ENCODE measurements at regions not wholly inside any gene's neighbourhood (a gene's known extent, or its start where the extent isn't known, plus 50 kb on each side); places are given as distances from the start of the nearest gene placed in this dataset.
A peak's percentile ranks its signal among the peaks of the same experiment; 100 is the strongest.

- ATAC-seq (ENCODE audit: low FRiP score) (no peak), DNase-seq (ENCODE audit: low spot score) (no peak)
- no peak for TF ChIP-seq CTCF (IDR thresholded peaks at IDR 0.05)
Observed at GRCh38 chr1:110785612-110786011, 87.3 kb upstream of the CD53 start.

GRCh38 chr1:110785055-110785454 is 87.9 kb upstream of the CD53 start:
- DNase-seq (ENCODE audit: low spot score), result no peak
- TF ChIP-seq CTCF (IDR thresholded peaks at IDR 0.05), result no peak
- no peak for ATAC-seq (ENCODE audit: low FRiP score)

- ATAC-seq (ENCODE audit: low FRiP score) (no peak), DNase-seq (ENCODE audit: low spot score) (no peak)
- TF ChIP-seq CTCF (IDR thresholded peaks at IDR 0.05), result peak in 2 of 3 donors; percentile 16 to 43
Observed at GRCh38 chr1:110783292-110783918, 89.5 kb upstream of the CD53 start.

- no peak for ATAC-seq (ENCODE audit: low FRiP score)
- DNase-seq (ENCODE audit: low spot score), result no peak
- TF ChIP-seq CTCF (IDR thresholded peaks at IDR 0.05), result no peak
Observed at GRCh38 chr1:110781525-110781924, 91.4 kb upstream of the CD53 start.

- ATAC-seq (ENCODE audit: low FRiP score) (peak; percentile 53), DNase-seq (ENCODE audit: low spot score) (peak; percentile 61)
- TF ChIP-seq CTCF (IDR thresholded peaks at IDR 0.05), result peak in 1 of 3 donors; percentile 37
Observed at GRCh38 chr1:110780600-110781484, 92.1 kb upstream of the CD53 start.

DNA sequence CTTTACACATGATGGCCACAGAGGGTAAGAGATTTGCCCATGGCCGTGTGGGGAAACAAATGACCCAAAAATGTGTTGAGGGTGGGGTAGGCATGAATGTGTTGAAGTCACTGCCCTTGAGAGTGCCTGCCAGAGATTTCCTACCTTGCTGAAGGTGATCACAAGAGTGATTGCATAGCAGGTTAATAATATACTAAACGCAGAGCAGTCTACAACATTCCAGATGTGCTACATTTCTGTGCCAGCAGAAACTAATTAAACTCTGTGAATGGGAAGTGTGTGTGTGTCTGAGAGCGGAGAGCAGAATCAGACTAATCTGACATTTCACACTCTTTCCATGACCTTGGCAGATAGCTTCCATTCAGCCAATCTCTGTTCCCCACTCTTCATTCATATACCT is 93.3 kb upstream of the CD53 start:
- no peak for TF ChIP-seq CTCF (IDR thresholded peaks at IDR 0.05)
- DNase-seq (ENCODE audit: low spot score) (no peak), ATAC-seq (ENCODE audit: low FRiP score) (no peak)

GRCh38 chr1:110778821-110779220 is 94.1 kb upstream of the CD53 start:
- no peak for TF ChIP-seq CTCF (IDR thresholded peaks at IDR 0.05)
- ATAC-seq (ENCODE audit: low FRiP score) (no peak), DNase-seq (ENCODE audit: low spot score) (no peak)

Data from omental fat pad (tissue), 3 donors.